ENCODE measurements at regions not wholly inside any gene's neighbourhood (a gene's known extent, or its start where the extent isn't known, plus 50 kb on each side); places are given as distances from the start of the nearest gene placed in this dataset.

GRCh38 chr6:105646391-105646867 is 243.5 kb upstream of the PREP start:
- ChIA-PET POLR2A (interaction anchor here (1.2 kb wide), 1 partner anchor 58 kb away, joined by 3 read pairs; no protein-coding TSS in a partner anchor), CTCF (no interaction called here)
- Histone ChIP-seq H3K27ac (ENCODE audit: low read depth in 1 of 2, low read length in 2 of 2) (peak overlapping the region in 1 of 2 donors; percentile 18), H3K4me3 (ENCODE audit: low read length) (no peak overlapping the region), H3K4me1 (ENCODE audit: insufficient read depth, low read length) (peaks cover 46% of the 10 kb centered on the region), H3K36me3 (ENCODE audit: insufficient read depth, low read length) (no peaks in the 10 kb centered on the region), H3K27me3 (ENCODE audit: control insufficient read depth in 1 of 2, insufficient read depth in 2 of 2, low read length in 2 of 2) (no peaks in the 10 kb centered on the region), H3K9me3 (ENCODE audit: control insufficient read depth in 1 of 2, insufficient read depth in 1 of 2, low read length in 2 of 2) (no peaks in the 10 kb centered on the region)
- Mint-ChIP-seq H3K4me1 (ENCODE audit: low read depth) (peaks cover 45% of the 10 kb centered on the region), H3K36me3 (ENCODE audit: low read depth) (no peaks in the 10 kb centered on the region), H3K9me3 (no peaks in the 10 kb centered on the region), H3K27ac (peak overlapping the region; percentile 1), H3K27me3 (peaks cover 10% of the 10 kb centered on the region), H3K4me3 (no peak overlapping the region)
- peak; percentile 69 for ATAC-seq (ENCODE audit: poor library complexity)
- DNase-seq: peak in 4 of 14 experiments; percentile 14 to 81 (median 66)
- no peak for TF ChIP-seq CTCF (IDR thresholded peaks at IDR 0.05)
- intact Hi-C loops (cut with DNase I, micrococcal nuclease): no loop called here

GRCh38 chr6:105645958-105646357 is 243.1 kb upstream of the PREP start:
- Mint-ChIP-seq H3K4me1 (ENCODE audit: low read depth) (peaks cover 45% of the 10 kb centered on the region), H3K27ac (peak overlapping the region; percentile 1), H3K9me3 (no peaks in the 10 kb centered on the region), H3K36me3 (ENCODE audit: low read depth) (no peaks in the 10 kb centered on the region), H3K4me3 (no peak overlapping the region), H3K27me3 (peaks cover 10% of the 10 kb centered on the region)
- no peak for DNase-seq
- H3K4me1 ChIP-seq (ENCODE audit: insufficient read depth, low read length): peaks cover 46% of the 10 kb centered on the region
- no peak for ATAC-seq (ENCODE audit: poor library complexity)
- H3K27me3 ChIP-seq (ENCODE audit: control insufficient read depth in 1 of 2, insufficient read depth in 2 of 2, low read length in 2 of 2): no peaks in the 10 kb centered on the region
- no peak overlapping the region for H3K4me3 ChIP-seq (ENCODE audit: low read length)
- H3K9me3 ChIP-seq (ENCODE audit: control insufficient read depth in 1 of 2, insufficient read depth in 1 of 2, low read length in 2 of 2): no peaks in the 10 kb centered on the region
- no peaks in the 10 kb centered on the region for H3K36me3 ChIP-seq (ENCODE audit: insufficient read depth, low read length)
- ChIA-PET CTCF (no interaction called here), POLR2A (interaction anchor here (1.2 kb wide), 1 partner anchor 57 kb away, joined by 3 read pairs; no protein-coding TSS in a partner anchor)
- no peak for TF ChIP-seq CTCF (IDR thresholded peaks at IDR 0.05)
- intact Hi-C loops (cut with DNase I, micrococcal nuclease): no loop called here
- H3K27ac ChIP-seq (ENCODE audit: low read depth in 1 of 2, low read length in 2 of 2): peak overlapping the region in 1 of 2 donors; percentile 18

GRCh38 chr6:105645156-105645555 is 242.3 kb upstream of the PREP start:
- Mint-ChIP-seq H3K4me1 (ENCODE audit: low read depth) (peaks cover 39% of the 10 kb centered on the region), H3K9me3 (no peaks in the 10 kb centered on the region), H3K27ac (no peak overlapping the region), H3K36me3 (ENCODE audit: low read depth) (no peaks in the 10 kb centered on the region), H3K27me3 (peaks cover 10% of the 10 kb centered on the region), H3K4me3 (no peak overlapping the region)
- Histone ChIP-seq H3K4me1 (ENCODE audit: insufficient read depth, low read length) (peaks cover 46% of the 10 kb centered on the region), H3K27me3 (ENCODE audit: control insufficient read depth in 1 of 2, insufficient read depth in 2 of 2, low read length in 2 of 2) (no peaks in the 10 kb centered on the region), H3K4me3 (ENCODE audit: low read length) (no peak overlapping the region), H3K9me3 (ENCODE audit: control insufficient read depth in 1 of 2, insufficient read depth in 1 of 2, low read length in 2 of 2) (no peaks in the 10 kb centered on the region), H3K27ac (ENCODE audit: low read depth in 1 of 2, low read length in 2 of 2) (no peak overlapping the region), H3K36me3 (ENCODE audit: insufficient read depth, low read length) (no peaks in the 10 kb centered on the region)
- DNase-seq (no peak), ATAC-seq (ENCODE audit: poor library complexity) (no peak)
- ChIA-PET CTCF (no interaction called here), POLR2A (no interaction called here)
- intact Hi-C loops (cut with DNase I, micrococcal nuclease): no loop called here
- TF ChIP-seq CTCF (IDR thresholded peaks at IDR 0.05): no peak
